ENCODE measurements at regions not wholly inside any gene's neighbourhood (a gene's known extent, or its start where the extent isn't known, plus 50 kb on each side); places are given as distances from the start of the nearest gene placed in this dataset.
"Not testable (repeated sequence)": the region's sequence is repeated elsewhere in the genome, so short reads cannot be mapped to it uniquely, and the experiment has no call there.

- not testable (repeated sequence) for TF ChIP-seq POLR2A, CTCF (IDR thresholded peaks at IDR 0.05)
Observed at GRCh38 chr3:137896842-137897241, 113.1 kb upstream of the CLDN18 start.

Data from heart left ventricle (tissue), 13 donors.